ENCODE measurements at regions not wholly inside any gene's neighbourhood (a gene's known extent, or its start where the extent isn't known, plus 50 kb on each side); places are given as distances from the start of the nearest gene placed in this dataset.

- ATAC-seq (ENCODE audit: low FRiP score in 2 of 2): peak in 1 of 2 donors; percentile 12
- H3K9me3 ChIP-seq: no peaks in the 10 kb centered on the region
- no peak for TF ChIP-seq CTCF (IDR thresholded peaks at IDR 0.05)
- no peaks in the 10 kb centered on the region for H3K4me1 ChIP-seq
- H3K27me3 ChIP-seq: no peaks in the 10 kb centered on the region
- no peak overlapping the region for H3K4me3 ChIP-seq
- DNase-seq: no peak
- H3K27ac ChIP-seq: no peak overlapping the region
- no peaks in the 10 kb centered on the region for H3K36me3 ChIP-seq
- WGBS, 2 donors: 82 to 83% methylated on average over 23 to 24 of the region's 24 CpGs
Observed at GRCh38 chr6:170232186-170233002, 58.5 kb downstream of the DLL1 start.

- Histone ChIP-seq H3K27me3 (no peaks in the 10 kb centered on the region), H3K4me3 (no peak overlapping the region), H3K27ac (no peak overlapping the region), H3K4me1 (peaks cover 0 to 1% (median under 1%) of the 10 kb centered on the region in 4 donors), H3K36me3 (no peaks in the 10 kb centered on the region), H3K9me3 (no peaks in the 10 kb centered on the region)
- WGBS, 2 donors: 70 to 80% methylated on average over 21 to 22 of the region's 22 CpGs
- DNase-seq: no peak
- peak in 1 of 2 donors; percentile 39 for TF ChIP-seq POLR2AphosphoS5 (IDR thresholded peaks at IDR 0.05)
- TF ChIP-seq EP300 (IDR thresholded peaks at IDR 0.05): no peak
- ATAC-seq (ENCODE audit: low FRiP score in 2 of 2): peak in 1 of 2 donors; percentile 43
Observed at GRCh38 chr6:170231293-170232185, 59.3 kb downstream of the DLL1 start.

GRCh38 chr6:170230520-170231292, 60.2 kb downstream of the DLL1 start:
- DNase-seq: no peak
- Histone ChIP-seq H3K27ac (no peak overlapping the region), H3K36me3 (no peaks in the 10 kb centered on the region), H3K4me1 (peaks cover 0 to 6% (median 3%) of the 10 kb centered on the region in 4 donors), H3K9me3 (no peaks in the 10 kb centered on the region), H3K27me3 (no peaks in the 10 kb centered on the region), H3K4me3 (no peak overlapping the region)
- TF ChIP-seq POLR2AphosphoS5 (IDR thresholded peaks at IDR 0.05) (no peak), EP300 (IDR thresholded peaks at IDR 0.05) (no peak)
- 81 to 85% methylated on average over 11 to 19 of the region's 19 CpGs for WGBS, 2 donors
- ATAC-seq (ENCODE audit: low FRiP score in 2 of 2): no peak

GRCh38 chr6:170229851-170230519, 60.9 kb downstream of the DLL1 start:
- H3K4me1 ChIP-seq: peaks cover 0 to 10% (median 7%) of the 10 kb centered on the region in 4 donors
- H3K36me3 ChIP-seq: no peaks in the 10 kb centered on the region
- DNase-seq (peak in 1 of 2 donors; percentile 29), ATAC-seq (ENCODE audit: low FRiP score in 2 of 2) (peak; percentile 15 to 34)
- H3K27ac ChIP-seq: no peak overlapping the region
- no peaks in the 10 kb centered on the region for H3K9me3 ChIP-seq
- TF ChIP-seq POLR2AphosphoS5 (IDR thresholded peaks at IDR 0.05): peak; percentile 78
- no peak for TF ChIP-seq CTCF (IDR thresholded peaks at IDR 0.05)
- TF ChIP-seq POLR2A (IDR thresholded peaks at IDR 0.05): no peak
- no peak for TF ChIP-seq EP300 (IDR thresholded peaks at IDR 0.05)
- H3K4me3 ChIP-seq: no peak overlapping the region
- H3K27me3 ChIP-seq: no peaks in the 10 kb centered on the region
- WGBS, 2 donors: 80 to 88% methylated on average over 6 to 24 of the region's 25 CpGs

- no peak for ATAC-seq (ENCODE audit: low FRiP score in 2 of 2)
- no peak for DNase-seq
- Histone ChIP-seq H3K36me3 (no peaks in the 10 kb centered on the region), H3K27me3 (no peaks in the 10 kb centered on the region), H3K27ac (no peak overlapping the region), H3K9me3 (no peaks in the 10 kb centered on the region), H3K4me3 (no peak overlapping the region), H3K4me1 (peaks cover 0 to 10% (median 7%) of the 10 kb centered on the region in 4 donors)
- no peak for TF ChIP-seq POLR2A (IDR thresholded peaks at IDR 0.05)
- no peak for TF ChIP-seq POLR2AphosphoS5 (IDR thresholded peaks at IDR 0.05)
- TF ChIP-seq EP300 (IDR thresholded peaks at IDR 0.05): no peak
- no peak for TF ChIP-seq CTCF (IDR thresholded peaks at IDR 0.05)
- WGBS, 2 donors: 87 to 100% methylated on average over 8 to 15 of the region's 15 CpGs
Observed at GRCh38 chr6:170229396-170229795, 61.5 kb downstream of the DLL1 start.

Measured in upper lobe of left lung (tissue), 6 donors.